ENCODE measurements at regions not wholly inside any gene's neighbourhood (a gene's known extent, or its start where the extent isn't known, plus 50 kb on each side); places are given as distances from the start of the nearest gene placed in this dataset.
"Not testable (repeated sequence)": the region's sequence is repeated elsewhere in the genome, so short reads cannot be mapped to it uniquely, and the experiment has no call there.

DNA sequence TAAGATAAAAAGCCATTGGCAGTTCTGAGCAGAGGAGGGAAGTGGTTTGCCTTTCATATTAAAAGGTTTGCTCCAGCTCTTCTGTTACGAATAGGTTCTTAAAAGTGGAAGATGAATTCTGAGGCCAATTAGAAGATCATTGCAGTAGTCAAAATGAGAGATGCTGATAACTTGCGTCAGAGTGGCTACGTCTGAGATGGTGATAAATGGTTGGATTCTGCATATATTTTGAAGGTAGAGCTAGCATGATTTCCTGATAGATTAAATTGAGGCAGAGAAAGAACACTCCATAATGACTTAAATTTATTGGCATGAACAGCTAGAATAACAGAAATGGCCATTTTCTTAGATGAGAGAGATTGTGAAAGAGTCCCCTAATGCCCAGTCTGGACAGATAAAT, 652.6 kb downstream of the DACH1 start:
- ATAC-seq, result no peak
- no peak for DNase-seq
- no peak overlapping the region for H3K27ac ChIP-seq
- no peak overlapping the region for H3K4me3 ChIP-seq
- H3K27me3 ChIP-seq, result no peaks in the 10 kb centered on the region
- WGBS, 2 donors, result 91 to 95% methylated on average over 3 of the region's 3 CpGs
- H3K4me1 ChIP-seq, result peaks cover 0 to 24% (median 6%) of the 10 kb centered on the region in 9 donors
- TF ChIP-seq, protein P1, sequence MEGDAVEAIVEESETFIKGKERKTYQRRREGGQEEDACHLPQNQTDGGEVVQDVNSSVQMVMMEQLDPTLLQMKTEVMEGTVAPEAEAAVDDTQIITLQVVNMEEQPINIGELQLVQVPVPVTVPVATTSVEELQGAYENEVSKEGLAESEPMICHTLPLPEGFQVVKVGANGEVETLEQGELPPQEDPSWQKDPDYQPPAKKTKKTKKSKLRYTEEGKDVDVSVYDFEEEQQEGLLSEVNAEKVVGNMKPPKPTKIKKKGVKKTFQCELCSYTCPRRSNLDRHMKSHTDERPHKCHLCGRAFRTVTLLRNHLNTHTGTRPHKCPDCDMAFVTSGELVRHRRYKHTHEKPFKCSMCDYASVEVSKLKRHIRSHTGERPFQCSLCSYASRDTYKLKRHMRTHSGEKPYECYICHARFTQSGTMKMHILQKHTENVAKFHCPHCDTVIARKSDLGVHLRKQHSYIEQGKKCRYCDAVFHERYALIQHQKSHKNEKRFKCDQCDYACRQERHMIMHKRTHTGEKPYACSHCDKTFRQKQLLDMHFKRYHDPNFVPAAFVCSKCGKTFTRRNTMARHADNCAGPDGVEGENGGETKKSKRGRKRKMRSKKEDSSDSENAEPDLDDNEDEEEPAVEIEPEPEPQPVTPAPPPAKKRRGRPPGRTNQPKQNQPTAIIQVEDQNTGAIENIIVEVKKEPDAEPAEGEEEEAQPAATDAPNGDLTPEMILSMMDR (IDR thresholded peaks at IDR 0.05), result no peak
- intact Hi-C loops (cut with DNase I), result loop anchor here in 1 of 10 donors (2.0 kb wide), 1 partner anchor 30 kb away; no protein-coding TSS in a partner anchor
- H3K36me3 ChIP-seq, result no peaks in the 10 kb centered on the region
- no peaks in the 10 kb centered on the region for H3K9me3 ChIP-seq

DNA sequence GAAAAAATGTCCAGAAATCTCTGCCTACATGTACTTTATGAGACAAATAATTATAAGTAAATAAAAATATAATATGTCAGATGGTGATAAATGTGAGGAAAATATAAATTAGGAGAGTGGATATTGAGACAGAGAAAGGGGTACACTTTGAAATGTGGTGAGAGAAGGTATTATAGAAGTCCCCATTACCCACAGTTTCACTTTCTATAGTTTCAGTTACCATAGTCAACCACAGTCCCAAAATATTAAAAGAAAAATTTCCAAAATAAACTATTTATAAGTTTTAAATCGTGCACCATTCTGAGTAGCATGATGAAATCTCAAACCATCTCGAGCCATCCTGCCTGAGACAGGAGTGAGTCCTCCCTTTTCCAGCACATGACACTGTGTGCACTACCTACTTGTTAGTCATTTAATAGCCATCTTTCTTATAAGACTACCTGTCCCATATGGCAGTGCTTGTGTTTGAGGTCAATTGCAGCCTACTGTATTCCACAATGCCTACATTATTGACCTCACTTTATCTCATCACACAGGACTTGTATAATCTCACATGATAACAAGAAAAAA, 653.7 kb downstream of the DACH1 start:
- TF ChIP-seq, protein P1 (IDR thresholded peaks at IDR 0.05), result no peak
- Histone ChIP-seq H3K9me3 (no peaks in the 10 kb centered on the region), H3K4me1 (peaks cover 0 to 16% (median 6%) of the 10 kb centered on the region in 9 donors), H3K27me3 (no peaks in the 10 kb centered on the region), H3K27ac (no peak overlapping the region), H3K36me3 (no peaks in the 10 kb centered on the region), H3K4me3 (no peak overlapping the region)
- intact Hi-C loops (cut with DNase I), result no loop called here
- 87 to 92% methylated on average over 2 of the region's 2 CpGs for whole genome bisulfite sequencing, 2 donors
- DNase-seq (no peak), ATAC-seq (no peak)

DNA sequence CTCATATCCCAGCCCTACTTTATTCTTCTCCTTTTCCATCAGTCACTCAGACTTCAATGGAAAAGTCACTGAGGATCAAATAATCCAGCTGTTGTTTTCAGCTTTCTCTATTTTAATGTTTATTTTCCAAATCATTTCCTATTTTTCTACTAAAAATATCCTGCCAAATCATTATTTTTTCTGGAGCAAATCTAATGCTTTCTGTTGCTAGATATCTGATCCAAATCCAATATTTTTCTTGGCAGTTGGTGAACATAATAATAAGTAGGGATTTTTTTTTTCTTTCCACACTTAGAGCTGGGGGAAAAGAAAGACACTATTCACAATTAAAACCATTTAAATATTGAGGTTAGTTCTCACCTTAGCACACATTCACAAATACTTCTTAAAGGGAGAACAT, 656.1 kb downstream of the DACH1 start:
- peaks cover 0 to 16% (median 6%) of the 10 kb centered on the region in 9 donors for H3K4me1 ChIP-seq
- H3K4me3 ChIP-seq, result no peak overlapping the region
- H3K36me3 ChIP-seq, result no peaks in the 10 kb centered on the region
- intact Hi-C loops (cut with DNase I), result no loop called here
- H3K27me3 ChIP-seq, result no peaks in the 10 kb centered on the region
- DNase-seq (no peak), ATAC-seq (peak in 3 of 8 donors; percentile 30 to 65 (median 45))
- TF ChIP-seq, protein P1 (IDR thresholded peaks at IDR 0.05), result no peak
- no peak overlapping the region for H3K27ac ChIP-seq
- peaks cover 0 to 3% (median 0%) of the 10 kb centered on the region in 11 donors for H3K9me3 ChIP-seq

DNA sequence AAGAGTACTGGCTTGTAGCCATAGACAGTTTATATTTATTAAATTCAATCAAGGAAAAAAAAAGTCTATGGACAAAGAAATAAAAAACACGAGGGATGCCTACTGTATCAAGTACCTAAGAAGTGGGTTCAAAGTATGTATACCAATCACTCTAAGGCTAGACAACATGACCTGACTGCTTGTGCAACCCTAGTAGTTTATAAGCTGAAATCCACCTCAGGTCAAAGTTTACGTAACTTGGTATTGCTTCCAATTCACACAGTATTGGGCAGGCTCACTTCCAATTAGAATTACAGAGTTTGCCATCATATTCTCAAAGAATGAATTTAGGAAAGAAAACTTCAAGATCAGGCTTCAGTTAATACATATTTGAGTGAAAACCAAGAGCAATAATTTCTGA, 657.8 kb downstream of the DACH1 start:
- Histone ChIP-seq H3K36me3 (no peaks in the 10 kb centered on the region), H3K27ac (no peak overlapping the region), H3K4me3 (no peak overlapping the region), H3K27me3 (no peaks in the 10 kb centered on the region), H3K4me1 (peaks cover 0 to 16% (median 6%) of the 10 kb centered on the region in 9 donors), H3K9me3 (peaks cover 0 to 3% (median 0%) of the 10 kb centered on the region in 11 donors)
- TF ChIP-seq, protein P1 (IDR thresholded peaks at IDR 0.05), result no peak
- intact Hi-C loops (cut with DNase I), result no loop called here
- 91 to 97% methylated on average over 2 of the region's 2 CpGs for WGBS, 2 donors
- no peak for DNase-seq
- no peak for ATAC-seq

DNA sequence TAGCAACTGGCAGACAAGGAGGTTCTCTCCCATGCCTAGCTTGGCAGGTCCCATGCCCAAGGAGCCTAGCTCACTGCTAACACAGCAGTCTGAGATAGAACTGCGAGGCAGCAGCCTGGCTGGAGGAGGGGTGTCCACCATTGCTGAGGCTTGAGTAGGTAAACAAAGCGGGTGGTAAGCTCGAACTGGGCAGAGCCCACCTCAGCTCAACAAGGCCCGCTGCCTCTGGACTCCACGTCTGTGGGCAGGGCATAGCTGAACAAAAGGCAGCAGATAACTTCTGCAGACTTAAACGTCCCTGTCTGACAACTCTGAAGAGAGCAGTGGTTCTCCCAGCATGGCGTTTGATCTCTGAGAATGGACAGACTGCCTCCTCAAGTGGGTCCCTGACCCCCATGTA, 682.4 kb downstream of the DACH1 start:
- H3K4me3 ChIP-seq; H3K27ac ChIP-seq; intact Hi-C loops (cut with DNase I); H3K36me3 ChIP-seq; H3K4me1 ChIP-seq; H3K27me3 ChIP-seq; ATAC-seq; DNase-seq: not testable (repeated sequence)
- 88% methylated on average over 7 of the region's 7 CpGs for WGBS, 2 donors
- H3K9me3 ChIP-seq, result peaks cover 0 to 36% (median 12%) of the 10 kb centered on the region in 11 donors

DNA sequence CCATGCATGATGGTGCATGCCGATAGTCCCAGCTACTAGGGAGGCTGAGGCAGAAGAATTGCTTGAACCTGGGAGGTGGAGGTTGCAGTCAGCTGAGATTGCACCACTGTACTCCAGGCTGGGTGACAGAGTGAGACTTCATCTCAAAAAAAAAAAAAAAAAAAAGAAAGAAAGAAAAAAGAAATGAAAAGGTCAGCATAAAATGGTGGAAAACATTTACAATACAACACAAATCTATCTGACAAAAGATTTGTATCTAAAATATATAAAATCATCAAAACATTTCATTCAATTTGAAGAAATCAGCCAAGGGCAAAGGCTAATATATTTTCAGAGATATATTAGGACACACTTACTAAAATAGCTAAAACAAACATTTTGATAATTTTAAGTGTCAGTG, 683.7 kb downstream of the DACH1 start:
- H3K4me1 ChIP-seq; ATAC-seq; intact Hi-C loops (cut with DNase I); H3K4me3 ChIP-seq; H3K36me3 ChIP-seq; H3K27ac ChIP-seq; H3K27me3 ChIP-seq; DNase-seq: not testable (repeated sequence)
- WGBS, 2 donors, result 88 to 96% methylated on average over 1 of the region's 1 CpG
- peaks cover 0 to 36% (median 12%) of the 10 kb centered on the region in 11 donors for H3K9me3 ChIP-seq
